ENCODE measurements at regions not wholly inside any gene's neighbourhood (a gene's known extent, or its start where the extent isn't known, plus 50 kb on each side); places are given as distances from the start of the nearest gene placed in this dataset.

GRCh38 chr2:12556762-12557161 is 160.0 kb upstream of the TRIB2 start:
- no peak for TF ChIP-seq GATA2 (IDR thresholded peaks at IDR 0.05; ENCODE audit: low read depth, low read length)
- no peak for TF ChIP-seq GATA3 (IDR thresholded peaks at IDR 0.05; ENCODE audit: low read depth, low read length)

Measured in SH-SY5Y (cell line).